ENCODE measurements at regions not wholly inside any gene's neighbourhood (a gene's known extent, or its start where the extent isn't known, plus 50 kb on each side); places are given as distances from the start of the nearest gene placed in this dataset.

DNA sequence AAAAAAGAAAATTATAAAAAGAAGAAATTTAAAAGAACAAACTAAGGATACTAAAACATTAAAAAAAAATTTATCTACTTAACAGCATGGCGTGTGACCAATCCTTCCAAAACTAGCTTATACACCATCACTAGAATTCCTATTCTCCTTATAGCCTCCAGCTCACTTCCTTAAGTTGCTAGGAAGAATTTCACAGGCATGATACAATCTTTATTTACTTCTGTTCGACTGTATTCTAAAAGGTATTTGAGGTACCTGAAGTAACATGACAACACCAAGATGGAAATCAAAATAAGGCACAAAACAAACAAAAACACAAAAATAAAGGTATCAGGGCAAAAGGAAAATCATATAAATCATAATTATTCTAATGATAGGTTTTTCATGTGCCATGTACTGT is 360.7 kb downstream of the FIGN start:
- no peak for TF ChIP-seq EZH2 (IDR thresholded peaks at IDR 0.05; ENCODE audit: borderline replicate concordance, insufficient read depth, low read length, poor library complexity, severe bottlenecking)
- TF ChIP-seq SMC3 (conservative IDR thresholded peaks at IDR 0.05; ENCODE audit: poor library complexity) = no peak
- TF ChIP-seq RAD21 (conservative IDR thresholded peaks at IDR 0.05) = no peak
- TF ChIP-seq, protein P1, sequence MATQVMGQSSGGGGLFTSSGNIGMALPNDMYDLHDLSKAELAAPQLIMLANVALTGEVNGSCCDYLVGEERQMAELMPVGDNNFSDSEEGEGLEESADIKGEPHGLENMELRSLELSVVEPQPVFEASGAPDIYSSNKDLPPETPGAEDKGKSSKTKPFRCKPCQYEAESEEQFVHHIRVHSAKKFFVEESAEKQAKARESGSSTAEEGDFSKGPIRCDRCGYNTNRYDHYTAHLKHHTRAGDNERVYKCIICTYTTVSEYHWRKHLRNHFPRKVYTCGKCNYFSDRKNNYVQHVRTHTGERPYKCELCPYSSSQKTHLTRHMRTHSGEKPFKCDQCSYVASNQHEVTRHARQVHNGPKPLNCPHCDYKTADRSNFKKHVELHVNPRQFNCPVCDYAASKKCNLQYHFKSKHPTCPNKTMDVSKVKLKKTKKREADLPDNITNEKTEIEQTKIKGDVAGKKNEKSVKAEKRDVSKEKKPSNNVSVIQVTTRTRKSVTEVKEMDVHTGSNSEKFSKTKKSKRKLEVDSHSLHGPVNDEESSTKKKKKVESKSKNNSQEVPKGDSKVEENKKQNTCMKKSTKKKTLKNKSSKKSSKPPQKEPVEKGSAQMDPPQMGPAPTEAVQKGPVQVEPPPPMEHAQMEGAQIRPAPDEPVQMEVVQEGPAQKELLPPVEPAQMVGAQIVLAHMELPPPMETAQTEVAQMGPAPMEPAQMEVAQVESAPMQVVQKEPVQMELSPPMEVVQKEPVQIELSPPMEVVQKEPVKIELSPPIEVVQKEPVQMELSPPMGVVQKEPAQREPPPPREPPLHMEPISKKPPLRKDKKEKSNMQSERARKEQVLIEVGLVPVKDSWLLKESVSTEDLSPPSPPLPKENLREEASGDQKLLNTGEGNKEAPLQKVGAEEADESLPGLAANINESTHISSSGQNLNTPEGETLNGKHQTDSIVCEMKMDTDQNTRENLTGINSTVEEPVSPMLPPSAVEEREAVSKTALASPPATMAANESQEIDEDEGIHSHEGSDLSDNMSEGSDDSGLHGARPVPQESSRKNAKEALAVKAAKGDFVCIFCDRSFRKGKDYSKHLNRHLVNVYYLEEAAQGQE (IDR thresholded peaks at IDR 0.05; ENCODE audit: borderline replicate concordance) = no peak
- TF ChIP-seq, protein P2, sequence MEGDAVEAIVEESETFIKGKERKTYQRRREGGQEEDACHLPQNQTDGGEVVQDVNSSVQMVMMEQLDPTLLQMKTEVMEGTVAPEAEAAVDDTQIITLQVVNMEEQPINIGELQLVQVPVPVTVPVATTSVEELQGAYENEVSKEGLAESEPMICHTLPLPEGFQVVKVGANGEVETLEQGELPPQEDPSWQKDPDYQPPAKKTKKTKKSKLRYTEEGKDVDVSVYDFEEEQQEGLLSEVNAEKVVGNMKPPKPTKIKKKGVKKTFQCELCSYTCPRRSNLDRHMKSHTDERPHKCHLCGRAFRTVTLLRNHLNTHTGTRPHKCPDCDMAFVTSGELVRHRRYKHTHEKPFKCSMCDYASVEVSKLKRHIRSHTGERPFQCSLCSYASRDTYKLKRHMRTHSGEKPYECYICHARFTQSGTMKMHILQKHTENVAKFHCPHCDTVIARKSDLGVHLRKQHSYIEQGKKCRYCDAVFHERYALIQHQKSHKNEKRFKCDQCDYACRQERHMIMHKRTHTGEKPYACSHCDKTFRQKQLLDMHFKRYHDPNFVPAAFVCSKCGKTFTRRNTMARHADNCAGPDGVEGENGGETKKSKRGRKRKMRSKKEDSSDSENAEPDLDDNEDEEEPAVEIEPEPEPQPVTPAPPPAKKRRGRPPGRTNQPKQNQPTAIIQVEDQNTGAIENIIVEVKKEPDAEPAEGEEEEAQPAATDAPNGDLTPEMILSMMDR (IDR thresholded peaks at IDR 0.05; ENCODE audit: poor library complexity, severe bottlenecking) = no peak
- no peak for TF ChIP-seq EP300 (conservative IDR thresholded peaks at IDR 0.05; ENCODE audit: poor library complexity, severe bottlenecking)
- TF ChIP-seq POLR2AphosphoS5 (IDR thresholded peaks at IDR 0.05) = no peak
- no peak for TF ChIP-seq MXI1 (conservative IDR thresholded peaks at IDR 0.05; ENCODE audit: poor library complexity, severe bottlenecking)
- no peak for TF ChIP-seq TAF1 (IDR thresholded peaks at IDR 0.05; ENCODE audit: low read depth)
- no peaks in the 10 kb centered on the region for H3K36me3 ChIP-seq (ENCODE audit: insufficient read depth, low read length)
- no peaks in the 10 kb centered on the region for H3K27me3 ChIP-seq (ENCODE audit: insufficient read depth, low read depth, low read length)
- no peaks in the 10 kb centered on the region for H3K9me3 ChIP-seq (ENCODE audit: low read length)
- no peak overlapping the region for H3K4me3 ChIP-seq (ENCODE audit: low read length)
- H4K20me1 ChIP-seq (ENCODE audit: insufficient read depth) = no peaks in the 10 kb centered on the region
- no peak overlapping the region for H3K9ac ChIP-seq (ENCODE audit: low read length)
- H3K79me2 ChIP-seq (replicated peaks; ENCODE audit: insufficient read depth, low read length) = no peaks in the 10 kb centered on the region
- H3K4me2 ChIP-seq (ENCODE audit: low read length) = no peak overlapping the region
- no peaks in the 10 kb centered on the region for H3K9me2 ChIP-seq (ENCODE audit: insufficient read depth, low read length)
- H3K27ac ChIP-seq (ENCODE audit: low read length) = no peak overlapping the region
- H2AFZ ChIP-seq (ENCODE audit: low read depth, low read length) = no peak overlapping the region
- no peaks in the 10 kb centered on the region for H3F3A ChIP-seq (ENCODE audit: insufficient read depth, low read length, poor library complexity, severe bottlenecking)

DNA sequence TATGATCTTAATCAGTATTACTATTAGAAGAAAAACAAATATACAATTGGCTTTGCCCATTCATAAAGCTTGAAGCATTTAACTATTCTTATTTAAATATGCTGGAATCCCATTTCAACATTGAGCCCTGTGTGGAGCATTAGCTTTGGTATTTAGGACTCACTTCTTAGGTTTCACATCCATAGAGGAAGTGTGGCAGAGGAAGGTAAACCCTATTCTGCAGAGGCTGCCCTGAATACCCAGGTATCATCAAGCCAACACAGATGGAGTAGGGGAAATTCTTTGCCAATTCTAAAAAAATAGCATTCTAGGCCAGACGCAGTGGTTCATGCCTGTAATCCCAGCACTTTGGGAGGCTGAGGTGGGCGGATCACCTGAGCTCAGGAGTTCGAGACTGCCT is 361.5 kb downstream of the FIGN start:
- Histone ChIP-seq H4K20me1 (ENCODE audit: insufficient read depth) (no peaks in the 10 kb centered on the region), H3K9ac (ENCODE audit: low read length) (no peak overlapping the region), H3K9me2 (ENCODE audit: insufficient read depth, low read length) (no peaks in the 10 kb centered on the region), H3K4me2 (ENCODE audit: low read length) (no peak overlapping the region), H3K27ac (ENCODE audit: low read length) (no peak overlapping the region), H3K79me2 (replicated peaks; ENCODE audit: insufficient read depth, low read length) (no peaks in the 10 kb centered on the region), H3F3A (ENCODE audit: insufficient read depth, low read length, poor library complexity, severe bottlenecking) (no peaks in the 10 kb centered on the region), H3K27me3 (ENCODE audit: insufficient read depth, low read depth, low read length) (no peaks in the 10 kb centered on the region), H3K36me3 (ENCODE audit: insufficient read depth, low read length) (no peaks in the 10 kb centered on the region), H3K4me3 (ENCODE audit: low read length) (no peak overlapping the region), H2AFZ (ENCODE audit: low read depth, low read length) (no peak overlapping the region), H3K9me3 (ENCODE audit: low read length) (no peaks in the 10 kb centered on the region)
- TF ChIP-seq, protein P2 (IDR thresholded peaks at IDR 0.05; ENCODE audit: poor library complexity, severe bottlenecking) = no peak
- TF ChIP-seq MXI1 (conservative IDR thresholded peaks at IDR 0.05; ENCODE audit: poor library complexity, severe bottlenecking) = no peak
- TF ChIP-seq, protein P1 (IDR thresholded peaks at IDR 0.05; ENCODE audit: borderline replicate concordance) = no peak
- no peak for TF ChIP-seq EP300 (conservative IDR thresholded peaks at IDR 0.05; ENCODE audit: poor library complexity, severe bottlenecking)
- TF ChIP-seq EZH2 (IDR thresholded peaks at IDR 0.05; ENCODE audit: borderline replicate concordance, insufficient read depth, low read length, poor library complexity, severe bottlenecking) = no peak
- no peak for TF ChIP-seq RAD21 (conservative IDR thresholded peaks at IDR 0.05)
- TF ChIP-seq POLR2AphosphoS5 (IDR thresholded peaks at IDR 0.05) = no peak
- no peak for TF ChIP-seq TAF1 (IDR thresholded peaks at IDR 0.05; ENCODE audit: low read depth)
- no peak for TF ChIP-seq SMC3 (conservative IDR thresholded peaks at IDR 0.05; ENCODE audit: poor library complexity)
